ENCODE measurements at regions not wholly inside any gene's neighbourhood (a gene's known extent, or its start where the extent isn't known, plus 50 kb on each side); places are given as distances from the start of the nearest gene placed in this dataset.

DNA sequence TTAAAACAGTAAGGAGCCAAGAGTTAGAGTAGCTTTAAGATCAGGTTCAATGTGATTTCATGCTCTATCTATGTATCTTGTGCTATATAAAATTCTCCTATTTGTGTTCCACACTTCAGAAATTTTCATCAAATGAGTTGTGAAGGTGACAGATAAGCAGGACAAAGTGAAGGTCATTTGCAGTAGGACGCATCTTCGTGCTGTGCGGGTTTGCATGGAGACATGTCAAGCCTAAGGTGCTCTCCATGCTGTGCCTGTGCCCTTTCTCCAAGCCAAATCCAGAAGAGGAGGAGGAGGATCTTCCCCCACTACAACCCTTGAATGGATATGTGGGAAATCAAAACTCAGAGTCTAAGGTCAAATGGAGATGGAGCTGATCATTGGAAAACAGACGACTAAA is 147.3 kb upstream of the NEDD9 start:
- TF ChIP-seq, protein P1, sequence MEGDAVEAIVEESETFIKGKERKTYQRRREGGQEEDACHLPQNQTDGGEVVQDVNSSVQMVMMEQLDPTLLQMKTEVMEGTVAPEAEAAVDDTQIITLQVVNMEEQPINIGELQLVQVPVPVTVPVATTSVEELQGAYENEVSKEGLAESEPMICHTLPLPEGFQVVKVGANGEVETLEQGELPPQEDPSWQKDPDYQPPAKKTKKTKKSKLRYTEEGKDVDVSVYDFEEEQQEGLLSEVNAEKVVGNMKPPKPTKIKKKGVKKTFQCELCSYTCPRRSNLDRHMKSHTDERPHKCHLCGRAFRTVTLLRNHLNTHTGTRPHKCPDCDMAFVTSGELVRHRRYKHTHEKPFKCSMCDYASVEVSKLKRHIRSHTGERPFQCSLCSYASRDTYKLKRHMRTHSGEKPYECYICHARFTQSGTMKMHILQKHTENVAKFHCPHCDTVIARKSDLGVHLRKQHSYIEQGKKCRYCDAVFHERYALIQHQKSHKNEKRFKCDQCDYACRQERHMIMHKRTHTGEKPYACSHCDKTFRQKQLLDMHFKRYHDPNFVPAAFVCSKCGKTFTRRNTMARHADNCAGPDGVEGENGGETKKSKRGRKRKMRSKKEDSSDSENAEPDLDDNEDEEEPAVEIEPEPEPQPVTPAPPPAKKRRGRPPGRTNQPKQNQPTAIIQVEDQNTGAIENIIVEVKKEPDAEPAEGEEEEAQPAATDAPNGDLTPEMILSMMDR (IDR thresholded peaks at IDR 0.05): no peak
- no peak for TF ChIP-seq POLR2A (IDR thresholded peaks at IDR 0.05)
